Endothelial cell of umbilical vein (primary cell): ENCODE measurements at regions not wholly inside any gene's neighbourhood (a gene's known extent, or its start where the extent isn't known, plus 50 kb on each side); places are given as distances from the start of the nearest gene placed in this dataset.

Experiments used
- BruUV-seq: library from RNA; stranded (reverse); fragments of 400-500 nt; replicated peaks from 2 replicates; lab custom pipeline; 2021; lab: Mats Ljungman, UMichigan
- CTCF ChIA-PET: fragments of 300-600, 350-600 bp; sonication (Branson Sonifier 250); formaldehyde crosslinking; loops from one replicate; lab custom pipeline; 2021; ENCODE audit warnings: antibody characterized with exemption, inconsistent platforms; lab: Charles Lee
- POLR2A ChIA-PET: fragments of 300-600, 350-600 bp; sonication (Branson Sonifier 250); formaldehyde crosslinking; loops from one replicate; lab custom pipeline; 2021; ENCODE audit warnings: antibody characterized with exemption, inconsistent platforms; lab: Charles Lee
- DNase-seq: peaks from one replicate; pipeline ENCODE4 v3.0.0-alpha.2; 2011; ENCODE audit warnings: low read depth, low spot score
- FAIRE-seq: peaks from 2 replicates; lab custom pipeline; 2011; peaks lifted over from hg19 to GRCh38; lab: Jason Lieb, UNC
- H2AFZ ChIP-seq: 2 replicates; pipeline ENCODE4 v1.6.0; 2012; ENCODE audit warnings: low read depth, low read length, control low read depth, inconsistent platforms
- H3K27ac ChIP-seq: 2 replicates; pipeline ENCODE4 v1.5.1; 2011; ENCODE audit warnings: low read depth, mild to moderate bottlenecking, control low read depth, low read length, moderate library complexity; ENCODE audit not compliant: insufficient read depth
- H3K27me3 ChIP-seq, 2 experiments: 2 replicates each; pipeline versions ENCODE4 v1.6.0 to v1.6.1; 2011; ENCODE audit warnings: low read length in 2 of 2, mixed read lengths in 1 of 2; ENCODE audit not compliant: control insufficient read depth in 2 of 2, insufficient read depth in 2 of 2
- H3K36me3 ChIP-seq, 2 experiments: 2 replicates in 1 of 2; 3 replicates in 1 of 2; pipeline ENCODE4 v1.5.1; 2011; ENCODE audit warnings: low read length in 2 of 2, mild to moderate bottlenecking in 1 of 2, moderate library complexity in 1 of 2; ENCODE audit not compliant: control insufficient read depth in 2 of 2, insufficient read depth in 2 of 2; ENCODE audit errors: extremely low read depth in 1 of 2
- H3K4me1 ChIP-seq: 3 replicates; pipeline ENCODE4 v1.5.1; 2011; ENCODE audit warnings: mild to moderate bottlenecking, low read length; ENCODE audit not compliant: control insufficient read depth, insufficient read depth; ENCODE audit errors: extremely low read depth
- H3K4me2 ChIP-seq: 2 replicates; pipeline ENCODE4 v1.6.1; 2011; ENCODE audit warnings: low read length, control low read depth, mixed read lengths; ENCODE audit not compliant: insufficient read depth
- H3K4me3 ChIP-seq, 3 experiments: fragments of 200-600 bp in 1 of 3; sonication (generic), shearing (Covaris generic) in 1 of 3; replicated peaks in 1 of 3; 2 replicates each; pipeline ENCODE4 v1.5.1; 2011 to 2016; ENCODE audit warnings: control low read depth in 3 of 3, low read length in 3 of 3, mild to moderate bottlenecking in 2 of 3, inconsistent platforms in 1 of 3, low read depth in 1 of 3, moderate library complexity in 1 of 3; ENCODE audit not compliant: insufficient read depth in 1 of 3
- H3K79me2 ChIP-seq: 2 replicates; pipeline ENCODE4 v1.6.0; 2012; ENCODE audit warnings: low read length, inconsistent platforms; ENCODE audit not compliant: control insufficient read depth, insufficient read depth
- H3K9ac ChIP-seq: replicated peaks from 2 replicates; pipeline ENCODE3; 2011; ENCODE audit warnings: low read length, control low read depth; ENCODE audit not compliant: insufficient read depth; ENCODE audit errors: extremely low read depth
- H3K9me1 ChIP-seq: replicated peaks from 3 replicates; pipeline ENCODE4 v1.6.0; 2011; ENCODE audit warnings: mild to moderate bottlenecking, low read length; ENCODE audit not compliant: control insufficient read depth, insufficient read depth; ENCODE audit errors: extremely low read depth
- H3K9me3 ChIP-seq: replicated peaks from 2 replicates; pipeline ENCODE4 v1.5.1; 2012; ENCODE audit warnings: low read length, inconsistent platforms; ENCODE audit not compliant: control insufficient read depth, insufficient read depth
- H4K20me1 ChIP-seq: replicated peaks from 2 replicates; pipeline ENCODE3; 2011; ENCODE audit warnings: mild to moderate bottlenecking, low read length; ENCODE audit not compliant: control insufficient read depth, insufficient read depth; ENCODE audit errors: extremely low read depth
- EZH2 ChIP-seq: IDR thresholded peaks from 2 replicates; pipeline ENCODE4 v1.6.1; 2012; ENCODE audit warnings: borderline replicate concordance, low read depth, mild to moderate bottlenecking, moderate library complexity, low read length, inconsistent platforms; ENCODE audit not compliant: severe bottlenecking
- FOS ChIP-seq: IDR thresholded peaks from 2 replicates; pipeline ENCODE4 v1.6.1; 2011; ENCODE audit warnings: mild to moderate bottlenecking, low read length, moderate library complexity, borderline replicate concordance; ENCODE audit not compliant: insufficient read depth
- GATA2 ChIP-seq: IDR thresholded peaks from 2 replicates; pipeline ENCODE4 v1.7.0; 2011; ENCODE audit warnings: low read depth, mild to moderate bottlenecking, moderate library complexity, mixed read lengths, low read length; ENCODE audit not compliant: insufficient read length, insufficient read depth
- JUN ChIP-seq: IDR thresholded peaks from 2 replicates; pipeline ENCODE4 v1.6.1; 2011; ENCODE audit warnings: borderline replicate concordance, low read depth; ENCODE audit not compliant: insufficient read length, insufficient read depth
- MYC ChIP-seq: IDR thresholded peaks from one replicate; pipeline ENCODE4 v1.6.1; 2011; ENCODE audit warnings: mild to moderate bottlenecking, low read depth, low read length
- POLR2A ChIP-seq: IDR thresholded peaks from 2 replicates; pipeline ENCODE4 v1.6.1; 2012; ENCODE audit warnings: low read depth, mild to moderate bottlenecking, control low read depth, low read length
- POLR2AphosphoS5 ChIP-seq: IDR thresholded peaks from 2 replicates; pipeline ENCODE4 v1.6.1; 2012; ENCODE audit warnings: low read depth, mild to moderate bottlenecking, control low read depth, low read length, moderate library complexity; ENCODE audit not compliant: insufficient read depth
- dilution Hi-C: fragments of 300-500 bp; cut with MboI; formaldehyde crosslinking; loops from one replicate; pipeline ENCODE4 v1.15.0; 2019; ENCODE audit warnings: low sequenced_read_pairs; ENCODE audit not compliant: extremely low pct_ligation_motif_present
- intact Hi-C: fragments of 100-400 bp; cut with micrococcal nuclease; formaldehyde crosslinking; loops from one replicate; pipeline ENCODE4 v1.10.0; 2022
- TF ChIP-seq, protein P1 (sequence below), 2 donors: IDR thresholded peaks; 1 replicate in 1 of 2; 2 replicates in 1 of 2; pipeline ENCODE4 v1.5.1; 2011; ENCODE audit warnings: low read length in 2 of 2, mild to moderate bottlenecking in 2 of 2, moderate library complexity in 2 of 2, control low read depth in 1 of 2, inconsistent platforms in 1 of 2, low read depth in 1 of 2; ENCODE audit not compliant: insufficient read depth in 1 of 2; ENCODE audit errors: extremely low read depth in 1 of 2
- TF ChIP-seq, protein P2 (sequence below): IDR thresholded peaks from 2 replicates; pipeline ENCODE4 v1.6.1; 2011; ENCODE audit not compliant: insufficient read depth, insufficient read length

DNA sequence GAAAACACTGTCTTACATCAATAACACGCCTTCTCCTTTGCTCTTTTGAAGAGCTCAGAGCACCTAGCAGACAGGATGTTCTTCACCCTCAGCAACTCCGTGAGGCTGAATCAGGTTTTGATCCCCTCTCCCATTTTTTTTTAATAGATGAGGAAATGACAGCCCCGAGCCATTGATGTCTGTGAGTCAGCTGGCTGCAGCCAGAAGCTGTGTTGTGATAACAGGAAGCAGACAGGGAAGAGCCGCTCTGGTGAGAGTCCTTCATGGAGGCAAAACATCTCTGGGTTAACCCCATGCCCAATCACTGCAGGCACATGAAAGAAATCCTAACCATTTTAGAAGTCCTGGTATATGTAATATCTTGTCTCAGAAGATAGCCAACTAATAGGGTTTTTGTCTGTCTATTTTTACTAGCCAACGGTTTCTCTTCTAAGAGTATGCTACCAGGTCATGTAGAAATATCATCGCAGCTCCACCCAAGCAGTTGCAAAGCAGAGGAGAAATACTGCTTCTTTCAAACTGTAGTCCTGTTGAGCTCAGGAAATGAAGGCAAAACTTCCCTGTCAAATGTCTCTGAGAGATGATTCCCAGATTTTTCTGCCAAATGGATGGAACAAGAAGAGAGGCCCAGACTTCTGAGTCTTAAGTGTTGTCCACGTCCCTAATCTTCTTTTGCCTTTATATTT, 568.9 kb downstream of the CCDC171 start:
- no peaks in the 10 kb centered on the region for H3K79me2 ChIP-seq
- H3K27ac ChIP-seq: no peak overlapping the region
- TF ChIP-seq FOS: peak; percentile 29
- TF ChIP-seq GATA2: no peak
- CTCF ChIA-PET: interaction anchor here (1.3 to 4.3 kb wide), 2 partner anchors 12 to 21 kb away, joined by 3 to 31 read pairs; no protein-coding TSS in a partner anchor
- H3K9me3 ChIP-seq: no peaks in the 10 kb centered on the region
- H3K27me3 ChIP-seq: peaks cover 0 to 1% of the 10 kb centered on the region in 2 experiments
- no peak overlapping the region for H2AFZ ChIP-seq
- H3K9ac ChIP-seq: no peak overlapping the region
- H3K36me3 ChIP-seq: no peaks in the 10 kb centered on the region
- intact Hi-C loops (no loop called here), dilution Hi-C loops (no loop called here)
- no peak overlapping the region for H3K4me2 ChIP-seq
- POLR2A ChIA-PET: no interaction called here
- no TSS peak for BruUV-seq
- no peaks in the 10 kb centered on the region for H3K4me1 ChIP-seq
- no peaks in the 10 kb centered on the region for H3K9me1 ChIP-seq
- H4K20me1 ChIP-seq: no peaks in the 10 kb centered on the region
- DNase-seq: no peak
- H3K4me3 ChIP-seq: no peak overlapping the region
- FAIRE-seq: no peak

DNA sequence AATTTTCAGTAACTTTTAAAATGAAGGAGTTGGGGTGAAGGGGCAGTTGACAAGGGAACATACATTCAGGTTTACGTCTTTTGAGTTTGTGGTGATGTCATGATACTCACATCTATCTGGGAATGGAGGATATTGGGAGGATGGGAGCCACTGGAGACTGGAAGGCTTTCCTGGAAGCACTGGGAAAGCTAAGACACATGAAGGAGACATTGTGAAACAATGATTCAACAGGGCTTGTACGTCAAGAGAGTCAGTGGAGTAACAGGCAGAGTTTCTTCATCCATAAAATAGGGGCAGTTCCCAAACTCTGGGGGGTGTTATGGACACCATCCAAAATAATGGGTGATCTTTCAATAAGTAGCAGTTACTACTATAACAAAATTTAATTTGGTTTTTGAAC, 572.8 kb downstream of the CCDC171 start:
- intact Hi-C loops (no loop called here), dilution Hi-C loops (no loop called here)
- CTCF ChIA-PET: no interaction called here
- no peak overlapping the region for H3K9ac ChIP-seq
- FAIRE-seq: no peak
- TF ChIP-seq, protein P1, sequence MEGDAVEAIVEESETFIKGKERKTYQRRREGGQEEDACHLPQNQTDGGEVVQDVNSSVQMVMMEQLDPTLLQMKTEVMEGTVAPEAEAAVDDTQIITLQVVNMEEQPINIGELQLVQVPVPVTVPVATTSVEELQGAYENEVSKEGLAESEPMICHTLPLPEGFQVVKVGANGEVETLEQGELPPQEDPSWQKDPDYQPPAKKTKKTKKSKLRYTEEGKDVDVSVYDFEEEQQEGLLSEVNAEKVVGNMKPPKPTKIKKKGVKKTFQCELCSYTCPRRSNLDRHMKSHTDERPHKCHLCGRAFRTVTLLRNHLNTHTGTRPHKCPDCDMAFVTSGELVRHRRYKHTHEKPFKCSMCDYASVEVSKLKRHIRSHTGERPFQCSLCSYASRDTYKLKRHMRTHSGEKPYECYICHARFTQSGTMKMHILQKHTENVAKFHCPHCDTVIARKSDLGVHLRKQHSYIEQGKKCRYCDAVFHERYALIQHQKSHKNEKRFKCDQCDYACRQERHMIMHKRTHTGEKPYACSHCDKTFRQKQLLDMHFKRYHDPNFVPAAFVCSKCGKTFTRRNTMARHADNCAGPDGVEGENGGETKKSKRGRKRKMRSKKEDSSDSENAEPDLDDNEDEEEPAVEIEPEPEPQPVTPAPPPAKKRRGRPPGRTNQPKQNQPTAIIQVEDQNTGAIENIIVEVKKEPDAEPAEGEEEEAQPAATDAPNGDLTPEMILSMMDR (IDR thresholded peaks at IDR 0.05; ENCODE audit: extremely low read depth in 1 of 2, insufficient read depth in 1 of 2, low read depth in 1 of 2, low read length in 2 of 2): no peak
- no peak for TF ChIP-seq FOS
- TF ChIP-seq EZH2: no peak
- no peak for TF ChIP-seq POLR2A
- no peak for TF ChIP-seq JUN
- TF ChIP-seq, protein P2, sequence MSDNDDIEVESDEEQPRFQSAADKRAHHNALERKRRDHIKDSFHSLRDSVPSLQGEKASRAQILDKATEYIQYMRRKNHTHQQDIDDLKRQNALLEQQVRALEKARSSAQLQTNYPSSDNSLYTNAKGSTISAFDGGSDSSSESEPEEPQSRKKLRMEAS: no peak
- no peak for TF ChIP-seq GATA2
- TF ChIP-seq POLR2AphosphoS5: no peak
- no peak for TF ChIP-seq MYC
- no peak for DNase-seq
- H3K4me2 ChIP-seq: no peak overlapping the region
- no peaks in the 10 kb centered on the region for H3K4me1 ChIP-seq
- POLR2A ChIA-PET: no interaction called here
- no peaks in the 10 kb centered on the region for H3K36me3 ChIP-seq
- H2AFZ ChIP-seq: no peak overlapping the region
- no peaks in the 10 kb centered on the region for H3K9me1 ChIP-seq
- H4K20me1 ChIP-seq: no peaks in the 10 kb centered on the region
- no peak overlapping the region for H3K27ac ChIP-seq
- H3K4me3 ChIP-seq: no peak overlapping the region
- H3K27me3 ChIP-seq: peaks cover 0 to 1% of the 10 kb centered on the region in 2 experiments
- no peaks in the 10 kb centered on the region for H3K9me3 ChIP-seq
- no TSS peak for BruUV-seq
- H3K79me2 ChIP-seq: no peaks in the 10 kb centered on the region
